ENCODE measurements at regions not wholly inside any gene's neighbourhood (a gene's known extent, or its start where the extent isn't known, plus 50 kb on each side); places are given as distances from the start of the nearest gene placed in this dataset.
"Not testable (repeated sequence)": the region's sequence is repeated elsewhere in the genome, so short reads cannot be mapped to it uniquely, and the experiment has no call there.

- H3K27ac Mint-ChIP-seq: no peak overlapping the region
- H3K9me3 Mint-ChIP-seq: no peaks in the 10 kb centered on the region
- no peak overlapping the region for H3K4me3 Mint-ChIP-seq
- no peaks in the 10 kb centered on the region for H3K36me3 Mint-ChIP-seq (ENCODE audit: low read depth)
- no peak for DNase-seq
- intact Hi-C loops (cut with micrococcal nuclease): no loop called here
- H3K4me1 Mint-ChIP-seq: no peaks in the 10 kb centered on the region
- H3K27me3 Mint-ChIP-seq: no peaks in the 10 kb centered on the region
Measured at GRCh38 chr6:164379795-164380194, 929.6 kb downstream of the C6orf118 start.

GRCh38 chr6:164378330-164378729, 931.1 kb downstream of the C6orf118 start:
- no peak overlapping the region for H3K27ac Mint-ChIP-seq
- H3K4me3 Mint-ChIP-seq: no peak overlapping the region
- no peaks in the 10 kb centered on the region for H3K27me3 Mint-ChIP-seq
- DNase-seq: no peak
- H3K36me3 Mint-ChIP-seq (ENCODE audit: low read depth): no peaks in the 10 kb centered on the region
- intact Hi-C loops (cut with micrococcal nuclease): no loop called here
- H3K9me3 Mint-ChIP-seq: no peaks in the 10 kb centered on the region
- no peaks in the 10 kb centered on the region for H3K4me1 Mint-ChIP-seq

- H3K9me3 Mint-ChIP-seq: no peaks in the 10 kb centered on the region
- intact Hi-C loops (cut with micrococcal nuclease): no loop called here
- H3K4me1 Mint-ChIP-seq: no peaks in the 10 kb centered on the region
- H3K27ac Mint-ChIP-seq: no peak overlapping the region
- H3K4me3 Mint-ChIP-seq: no peak overlapping the region
- DNase-seq: no peak
- H3K36me3 Mint-ChIP-seq (ENCODE audit: low read depth): no peaks in the 10 kb centered on the region
- H3K27me3 Mint-ChIP-seq: no peaks in the 10 kb centered on the region
Measured at GRCh38 chr6:164377348-164377918, 932.0 kb downstream of the C6orf118 start.

- no peaks in the 10 kb centered on the region for H3K9me3 Mint-ChIP-seq
- H3K27me3 Mint-ChIP-seq: no peaks in the 10 kb centered on the region
- intact Hi-C loops (cut with micrococcal nuclease): no loop called here
- no peaks in the 10 kb centered on the region for H3K4me1 Mint-ChIP-seq
- H3K4me3 Mint-ChIP-seq: no peak overlapping the region
- DNase-seq: no peak
- no peak overlapping the region for H3K27ac Mint-ChIP-seq
- no peaks in the 10 kb centered on the region for H3K36me3 Mint-ChIP-seq (ENCODE audit: low read depth)
Measured at GRCh38 chr6:164370773-164371172, 938.6 kb downstream of the C6orf118 start.

GRCh38 chr6:164359441-164359840, 944.9 kb downstream of the QKI start:
- H3K4me1 Mint-ChIP-seq: no peaks in the 10 kb centered on the region
- H3K27me3 Mint-ChIP-seq: no peaks in the 10 kb centered on the region
- peaks cover 10% of the 10 kb centered on the region for H3K9me3 Mint-ChIP-seq
- no peak for DNase-seq
- no peak overlapping the region for H3K4me3 Mint-ChIP-seq
- intact Hi-C loops (cut with micrococcal nuclease): no loop called here
- no peak overlapping the region for H3K27ac Mint-ChIP-seq
- no peaks in the 10 kb centered on the region for H3K36me3 Mint-ChIP-seq (ENCODE audit: low read depth)

- no peaks in the 10 kb centered on the region for H3K4me1 Mint-ChIP-seq
- H3K36me3 Mint-ChIP-seq (ENCODE audit: low read depth): no peaks in the 10 kb centered on the region
- H3K9me3 Mint-ChIP-seq: peaks cover 10% of the 10 kb centered on the region
- intact Hi-C loops (cut with micrococcal nuclease): no loop called here
- H3K27ac Mint-ChIP-seq: no peak overlapping the region
- H3K4me3 Mint-ChIP-seq: no peak overlapping the region
- no peak for DNase-seq
- H3K27me3 Mint-ChIP-seq: no peaks in the 10 kb centered on the region
Measured at GRCh38 chr6:164359036-164359435, 944.5 kb downstream of the QKI start.

GRCh38 chr6:164356814-164357213, 942.3 kb downstream of the QKI start:
- Mint-ChIP-seq H3K27me3 (no peaks in the 10 kb centered on the region), H3K36me3 (ENCODE audit: low read depth) (no peaks in the 10 kb centered on the region), H3K9me3 (peaks cover 5% of the 10 kb centered on the region), H3K27ac (no peak overlapping the region), H3K4me3 (no peak overlapping the region), H3K4me1 (no peaks in the 10 kb centered on the region)
- DNase-seq: no peak
- intact Hi-C loops (cut with micrococcal nuclease): no loop called here

GRCh38 chr6:164347455-164347854, 932.9 kb downstream of the QKI start:
- Mint-ChIP-seq H3K4me1 (no peaks in the 10 kb centered on the region), H3K9me3 (peaks cover 15% of the 10 kb centered on the region), H3K36me3 (ENCODE audit: low read depth) (no peaks in the 10 kb centered on the region), H3K27me3 (no peaks in the 10 kb centered on the region), H3K4me3 (no peak overlapping the region), H3K27ac (no peak overlapping the region)
- no peak for DNase-seq
- intact Hi-C loops (cut with micrococcal nuclease): no loop called here

- Mint-ChIP-seq H3K9me3 (peaks cover 15% of the 10 kb centered on the region), H3K4me3 (no peak overlapping the region)
Measured at GRCh38 chr6:164346631-164347030, 932.1 kb downstream of the QKI start.

GRCh38 chr6:164345806-164346496, 931.4 kb downstream of the QKI start:
- intact Hi-C loops (cut with micrococcal nuclease): no loop called here
- Mint-ChIP-seq H3K36me3 (ENCODE audit: low read depth) (no peaks in the 10 kb centered on the region), H3K27me3 (no peaks in the 10 kb centered on the region)

More at GRCh38 chr6:164346631-164347030, 932.1 kb downstream of the QKI start:
- DNase-seq: no peak
- Mint-ChIP-seq H3K27ac (no peak overlapping the region), H3K27me3 (no peaks in the 10 kb centered on the region), H3K36me3 (ENCODE audit: low read depth) (no peaks in the 10 kb centered on the region), H3K4me1 (no peaks in the 10 kb centered on the region)
- intact Hi-C loops (cut with micrococcal nuclease): no loop called here

GRCh38 chr6:164345327-164345726, 930.8 kb downstream of the QKI start:
- Mint-ChIP-seq H3K36me3 (ENCODE audit: low read depth) (no peaks in the 10 kb centered on the region), H3K4me3 (no peak overlapping the region), H3K9me3 (peaks cover 15% of the 10 kb centered on the region), H3K27me3 (no peaks in the 10 kb centered on the region), H3K4me1 (no peaks in the 10 kb centered on the region), H3K27ac (no peak overlapping the region)
- intact Hi-C loops (cut with micrococcal nuclease): no loop called here
- no peak for DNase-seq

More at GRCh38 chr6:164345806-164346496, 931.4 kb downstream of the QKI start:
- DNase-seq: no peak
- Mint-ChIP-seq H3K27ac (no peak overlapping the region), H3K4me1 (no peaks in the 10 kb centered on the region), H3K4me3 (no peak overlapping the region), H3K9me3 (peaks cover 15% of the 10 kb centered on the region)

- Mint-ChIP-seq H3K4me3 (no peak overlapping the region), H3K9me3 (peaks cover 15% of the 10 kb centered on the region), H3K27ac (no peak overlapping the region), H3K27me3 (no peaks in the 10 kb centered on the region), H3K4me1 (no peaks in the 10 kb centered on the region), H3K36me3 (ENCODE audit: low read depth) (no peaks in the 10 kb centered on the region)
- intact Hi-C loops (cut with micrococcal nuclease): no loop called here
- DNase-seq: no peak
Measured at GRCh38 chr6:164344801-164345291, 930.3 kb downstream of the QKI start.

GRCh38 chr6:164339442-164339841, 924.9 kb downstream of the QKI start:
- intact Hi-C loops (cut with micrococcal nuclease); H3K27ac Mint-ChIP-seq; H3K4me3 Mint-ChIP-seq: not testable (repeated sequence)

GRCh38 chr6:164337925-164338397, 923.4 kb downstream of the QKI start:
- H3K27me3 Mint-ChIP-seq: no peaks in the 10 kb centered on the region
- H3K4me1 Mint-ChIP-seq: no peaks in the 10 kb centered on the region
- H3K27ac Mint-ChIP-seq: no peak overlapping the region
- no peaks in the 10 kb centered on the region for H3K9me3 Mint-ChIP-seq
- DNase-seq: no peak
- H3K36me3 Mint-ChIP-seq (ENCODE audit: low read depth): no peaks in the 10 kb centered on the region
- H3K4me3 Mint-ChIP-seq: no peak overlapping the region
- intact Hi-C loops (cut with micrococcal nuclease): no loop called here

More at GRCh38 chr6:164339442-164339841, 924.9 kb downstream of the QKI start:
- not testable (repeated sequence) for DNase-seq; H3K36me3 Mint-ChIP-seq (ENCODE audit: low read depth); H3K4me1 Mint-ChIP-seq; H3K27me3 Mint-ChIP-seq
- H3K9me3 Mint-ChIP-seq: peaks cover 11% of the 10 kb centered on the region
